ENCODE measurements at regions not wholly inside any gene's neighbourhood (a gene's known extent, or its start where the extent isn't known, plus 50 kb on each side); places are given as distances from the start of the nearest gene placed in this dataset.
"Not testable (repeated sequence)": the region's sequence is repeated elsewhere in the genome, so short reads cannot be mapped to it uniquely, and the experiment has no call there.

DNA sequence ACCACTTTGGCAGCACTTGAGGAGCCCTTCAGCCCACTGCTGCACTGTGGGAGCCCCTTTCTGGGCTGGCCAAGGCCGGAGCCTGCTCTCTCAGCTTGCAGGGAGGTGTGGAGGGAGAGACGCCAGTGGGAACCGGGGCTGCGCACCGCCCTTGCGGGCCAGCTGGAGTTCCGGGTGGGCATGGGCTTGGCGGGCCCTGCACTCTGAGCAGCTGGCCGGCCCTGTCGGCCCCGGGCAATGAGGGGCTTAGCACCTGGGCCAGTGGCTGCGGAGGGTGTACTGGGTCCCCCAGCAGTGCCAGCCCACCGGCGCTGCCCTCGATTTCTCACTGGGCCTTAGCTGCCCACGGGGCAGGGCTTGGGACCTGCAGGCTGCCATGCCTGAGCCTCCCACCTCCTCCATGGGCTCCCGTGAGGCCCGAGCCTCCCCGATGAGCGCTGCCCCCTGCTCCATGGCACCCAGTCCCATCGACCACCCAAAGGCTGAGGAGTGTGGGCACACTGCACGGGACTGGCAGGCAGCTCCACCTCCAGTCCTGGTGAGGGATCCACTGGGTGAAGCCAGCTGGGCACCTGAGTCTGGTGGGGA, 253.6 kb upstream of the AMIGO2 start:
- H3K27ac ChIP-seq (ENCODE audit: low read length); BruUV-seq (replicated peaks); H3K4me2 ChIP-seq (ENCODE audit: low read length); H3K4me1 ChIP-seq (ENCODE audit: insufficient read depth, low read length); DNase-seq; H3K9me3 ChIP-seq (ENCODE audit: low read length); H3K36me3 ChIP-seq (ENCODE audit: low read depth, low read length); H3K27me3 ChIP-seq (ENCODE audit: low read length); ATAC-seq; intact Hi-C loops (cut with micrococcal nuclease); H3K4me3 ChIP-seq (ENCODE audit: low read length); CTCF ChIA-PET; H3K79me2 ChIP-seq (ENCODE audit: low read length); H4K20me1 ChIP-seq (ENCODE audit: low read length); H3K9ac ChIP-seq (ENCODE audit: low read length); H3F3A ChIP-seq (ENCODE audit: low read length, unreplicated experiment); POLR2A ChIA-PET (ENCODE audit: unreplicated experiment); H2AFZ ChIP-seq (ENCODE audit: low read length); H3K9me2 ChIP-seq (replicated peaks; ENCODE audit: low read length): not testable (repeated sequence)

DNA sequence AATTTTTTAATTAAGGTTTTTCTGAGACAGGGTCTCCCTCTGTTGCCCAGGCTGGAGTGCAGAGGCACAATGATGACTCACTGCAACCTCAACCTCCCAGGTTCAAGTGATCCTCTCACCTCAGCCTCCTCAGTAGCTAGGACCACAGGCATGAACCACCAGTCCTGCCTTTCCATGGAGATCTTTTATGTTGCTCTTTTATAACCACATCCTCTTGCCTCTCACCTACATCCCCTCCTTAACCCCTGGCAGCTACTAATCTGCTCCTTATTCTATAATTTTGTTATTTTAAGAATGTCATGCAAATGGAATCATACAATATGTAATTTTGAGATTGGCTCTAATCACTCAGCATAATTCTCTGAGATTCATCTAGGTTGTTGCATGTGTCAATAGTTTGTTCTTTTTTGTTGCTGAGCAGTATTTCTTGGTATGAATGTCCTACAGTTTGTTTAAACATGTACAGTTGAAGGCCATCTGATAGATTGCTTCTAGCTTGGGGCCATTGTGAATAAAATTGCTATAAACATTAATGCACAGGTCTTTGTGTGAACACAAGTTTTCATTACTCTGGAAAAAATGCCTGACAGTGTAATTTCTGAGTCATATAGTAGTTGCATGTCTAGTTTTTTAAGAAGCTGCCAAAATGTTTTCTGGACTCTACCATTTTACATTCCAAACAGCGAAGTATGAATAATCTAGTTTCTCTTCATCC, 249.2 kb upstream of the AMIGO2 start:
- ChIA-PET POLR2A (ENCODE audit: unreplicated experiment) (interaction anchor here (0.6 kb wide), 1 partner anchor 1601 kb away, joined by 3 read pairs; no protein-coding TSS in a partner anchor), CTCF (interaction anchor here (0.6 kb wide), 1 partner anchor 345 kb away, joined by 5 read pairs; no protein-coding TSS in a partner anchor)
- BruUV-seq (replicated peaks), result no TSS peak
- Histone ChIP-seq H2AFZ (ENCODE audit: low read length) (peak overlapping the region; percentile 13), H3K9me3 (ENCODE audit: low read length) (no peaks in the 10 kb centered on the region), H3K27ac (ENCODE audit: low read length) (peak overlapping the region; percentile 9; the same call in 1 of the 2 replicates), H3K79me2 (ENCODE audit: low read length) (no peaks in the 10 kb centered on the region), H3K36me3 (ENCODE audit: low read depth, low read length) (no peaks in the 10 kb centered on the region), H3K9ac (ENCODE audit: low read length) (no peak overlapping the region), H3F3A (ENCODE audit: low read length, unreplicated experiment) (no peaks in the 10 kb centered on the region), H3K4me1 (ENCODE audit: insufficient read depth, low read length) (peaks cover 10% of the 10 kb centered on the region), H3K9me2 (replicated peaks; ENCODE audit: low read length) (no peaks in the 10 kb centered on the region), H4K20me1 (ENCODE audit: low read length) (no peaks in the 10 kb centered on the region), H3K4me2 (ENCODE audit: low read length) (peak overlapping the region; percentile 27), H3K27me3 (ENCODE audit: low read length) (no peaks in the 10 kb centered on the region), H3K4me3 (ENCODE audit: low read length) (no peak overlapping the region)
- intact Hi-C loops (cut with micrococcal nuclease), result no loop called here
- ATAC-seq, result peak; percentile 67
- TF ChIP-seq EZH2 (IDR thresholded peaks at IDR 0.05; ENCODE audit: low read length, unreplicated experiment), result no peak
- TF ChIP-seq, protein P1, sequence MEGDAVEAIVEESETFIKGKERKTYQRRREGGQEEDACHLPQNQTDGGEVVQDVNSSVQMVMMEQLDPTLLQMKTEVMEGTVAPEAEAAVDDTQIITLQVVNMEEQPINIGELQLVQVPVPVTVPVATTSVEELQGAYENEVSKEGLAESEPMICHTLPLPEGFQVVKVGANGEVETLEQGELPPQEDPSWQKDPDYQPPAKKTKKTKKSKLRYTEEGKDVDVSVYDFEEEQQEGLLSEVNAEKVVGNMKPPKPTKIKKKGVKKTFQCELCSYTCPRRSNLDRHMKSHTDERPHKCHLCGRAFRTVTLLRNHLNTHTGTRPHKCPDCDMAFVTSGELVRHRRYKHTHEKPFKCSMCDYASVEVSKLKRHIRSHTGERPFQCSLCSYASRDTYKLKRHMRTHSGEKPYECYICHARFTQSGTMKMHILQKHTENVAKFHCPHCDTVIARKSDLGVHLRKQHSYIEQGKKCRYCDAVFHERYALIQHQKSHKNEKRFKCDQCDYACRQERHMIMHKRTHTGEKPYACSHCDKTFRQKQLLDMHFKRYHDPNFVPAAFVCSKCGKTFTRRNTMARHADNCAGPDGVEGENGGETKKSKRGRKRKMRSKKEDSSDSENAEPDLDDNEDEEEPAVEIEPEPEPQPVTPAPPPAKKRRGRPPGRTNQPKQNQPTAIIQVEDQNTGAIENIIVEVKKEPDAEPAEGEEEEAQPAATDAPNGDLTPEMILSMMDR (conservative IDR thresholded peaks at IDR 0.05; ENCODE audit: low read depth, low read length), result no peak
- no peak for TF ChIP-seq EZH2phosphoT487 (IDR thresholded peaks at IDR 0.05; ENCODE audit: borderline replicate concordance, low read length)
- peak; percentile 77 for DNase-seq

DNA sequence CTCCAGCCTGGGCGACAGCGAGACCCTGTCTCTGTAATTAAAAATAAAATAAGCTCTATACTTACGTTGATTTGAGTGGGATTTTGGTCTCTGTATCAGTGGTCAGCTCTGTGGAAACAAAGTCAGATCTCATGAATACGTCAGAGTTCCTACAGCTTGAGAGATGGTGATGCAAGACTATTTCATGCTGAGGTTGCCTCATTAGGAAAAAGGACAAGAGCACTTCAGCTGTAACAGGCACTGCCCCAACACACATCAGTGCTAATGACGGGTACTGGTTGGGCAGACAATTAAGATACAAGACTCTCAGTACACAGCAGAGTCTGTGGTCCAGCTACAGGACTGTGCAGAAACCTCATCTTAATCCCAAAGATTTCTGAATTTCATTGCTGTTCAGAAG, 246.4 kb upstream of the AMIGO2 start:
- no peaks in the 10 kb centered on the region for H3F3A ChIP-seq (ENCODE audit: low read length, unreplicated experiment)
- POLR2A ChIA-PET (ENCODE audit: unreplicated experiment), result interaction anchor here (0.7 kb wide), 1 partner anchor 27 kb away, joined by 3 read pairs; no protein-coding TSS in a partner anchor
- DNase-seq, result no peak
- CTCF ChIA-PET, result no interaction called here
- no peak for ATAC-seq
- no peaks in the 10 kb centered on the region for H3K9me3 ChIP-seq (ENCODE audit: low read length)
- H3K27me3 ChIP-seq (ENCODE audit: low read length), result no peaks in the 10 kb centered on the region
- H3K4me3 ChIP-seq (ENCODE audit: low read length), result no peak overlapping the region
- H3K4me2 ChIP-seq (ENCODE audit: low read length), result no peak overlapping the region
- H3K4me1 ChIP-seq (ENCODE audit: insufficient read depth, low read length), result peaks cover 10% of the 10 kb centered on the region
- no peaks in the 10 kb centered on the region for H4K20me1 ChIP-seq (ENCODE audit: low read length)
- no peak overlapping the region for H3K9ac ChIP-seq (ENCODE audit: low read length)
- H3K9me2 ChIP-seq (replicated peaks; ENCODE audit: low read length), result no peaks in the 10 kb centered on the region
- H3K27ac ChIP-seq (ENCODE audit: low read length), result no peak overlapping the region
- TF ChIP-seq EZH2phosphoT487 (IDR thresholded peaks at IDR 0.05; ENCODE audit: borderline replicate concordance, low read length), result no peak
- no peak for TF ChIP-seq EZH2 (IDR thresholded peaks at IDR 0.05; ENCODE audit: low read length, unreplicated experiment)
- TF ChIP-seq, protein P1 (conservative IDR thresholded peaks at IDR 0.05; ENCODE audit: low read depth, low read length), result no peak
- H2AFZ ChIP-seq (ENCODE audit: low read length), result no peak overlapping the region
- no TSS peak for BruUV-seq (replicated peaks)
- intact Hi-C loops (cut with micrococcal nuclease), result no loop called here
- no peaks in the 10 kb centered on the region for H3K36me3 ChIP-seq (ENCODE audit: low read depth, low read length)
- no peaks in the 10 kb centered on the region for H3K79me2 ChIP-seq (ENCODE audit: low read length)

Measured in PC-3 (cell line).